ENCODE measurements at regions not wholly inside any gene's neighbourhood (a gene's known extent, or its start where the extent isn't known, plus 50 kb on each side); places are given as distances from the start of the nearest gene placed in this dataset.

GRCh38 chr13:99897076-99897440 is 74.5 kb downstream of the ZIC5 start:
- CTCF ChIA-PET (ENCODE audit: partially characterized antibody), result interaction anchor here (0.5 to 6.9 kb wide), 9 partner anchors 14 to 1026 kb away, joined by 3 to 80 read pairs (median 4); no protein-coding TSS in a partner anchor
- TF ChIP-seq BRCA1 (IDR thresholded peaks at IDR 0.05; ENCODE audit: low read depth, low read length) (no peak), JUND (IDR thresholded peaks at IDR 0.05; ENCODE audit: low read length) (no peak), RAD21 (IDR thresholded peaks at IDR 0.05 in 1 of 2, conservative IDR thresholded peaks at IDR 0.05 in 1 of 2; ENCODE audit: low read depth in 2 of 2, low read length in 2 of 2) (no peak), FOSL1 (IDR thresholded peaks at IDR 0.05; ENCODE audit: insufficient read depth, low read depth, low read length) (no peak), POLR2A (IDR thresholded peaks at IDR 0.05; ENCODE audit: control extremely low read depth in 1 of 2, low read depth in 2 of 2, low read length in 2 of 2) (no peak), PHF8 (conservative IDR thresholded peaks at IDR 0.05; ENCODE audit: low read depth, low read length) (no peak)
- TF ChIP-seq, protein P1, sequence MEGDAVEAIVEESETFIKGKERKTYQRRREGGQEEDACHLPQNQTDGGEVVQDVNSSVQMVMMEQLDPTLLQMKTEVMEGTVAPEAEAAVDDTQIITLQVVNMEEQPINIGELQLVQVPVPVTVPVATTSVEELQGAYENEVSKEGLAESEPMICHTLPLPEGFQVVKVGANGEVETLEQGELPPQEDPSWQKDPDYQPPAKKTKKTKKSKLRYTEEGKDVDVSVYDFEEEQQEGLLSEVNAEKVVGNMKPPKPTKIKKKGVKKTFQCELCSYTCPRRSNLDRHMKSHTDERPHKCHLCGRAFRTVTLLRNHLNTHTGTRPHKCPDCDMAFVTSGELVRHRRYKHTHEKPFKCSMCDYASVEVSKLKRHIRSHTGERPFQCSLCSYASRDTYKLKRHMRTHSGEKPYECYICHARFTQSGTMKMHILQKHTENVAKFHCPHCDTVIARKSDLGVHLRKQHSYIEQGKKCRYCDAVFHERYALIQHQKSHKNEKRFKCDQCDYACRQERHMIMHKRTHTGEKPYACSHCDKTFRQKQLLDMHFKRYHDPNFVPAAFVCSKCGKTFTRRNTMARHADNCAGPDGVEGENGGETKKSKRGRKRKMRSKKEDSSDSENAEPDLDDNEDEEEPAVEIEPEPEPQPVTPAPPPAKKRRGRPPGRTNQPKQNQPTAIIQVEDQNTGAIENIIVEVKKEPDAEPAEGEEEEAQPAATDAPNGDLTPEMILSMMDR (IDR thresholded peaks at IDR 0.05; ENCODE audit: control extremely low read depth in 1 of 3, insufficient read depth in 1 of 3, low read depth in 1 of 3, low read length in 3 of 3), result no peak
- Histone ChIP-seq H3K9ac (replicated peaks in 1 of 4; ENCODE audit: extremely low read depth in 1 of 4, low read depth in 3 of 4, low read length in 3 of 4) (no peak overlapping the region), H3K18ac (ENCODE audit: extremely low read depth, low read length) (no peak overlapping the region; the same call in 1 of the 2 replicates), H2BK20ac (ENCODE audit: low read length) (peak overlapping the region; percentile 89), H3K23ac (ENCODE audit: insufficient read length) (no peak overlapping the region), H3K79me1 (ENCODE audit: low read depth, low read length) (no peaks in the 10 kb centered on the region), H3K27ac (ENCODE audit: low read depth, low read length) (no peak overlapping the region), H3K9me3 (ENCODE audit: insufficient read depth in 2 of 2, low read depth in 1 of 2, low read length in 1 of 2) (no peaks in the 10 kb centered on the region), H3K23me2 (ENCODE audit: low read depth, low read length) (peaks cover 6% of the 10 kb centered on the region; the same call in 1 of the 2 replicates), H3K4ac (replicated peaks; ENCODE audit: insufficient read length, low read depth, low read length) (peak overlapping the region; percentile 39), H2BK5ac (ENCODE audit: low read depth, low read length) (0 out of 2 replicates have a peak overlapping the region, but pooled peaks have one; percentile 32), H3K4me1 (replicated peaks in 1 of 4; ENCODE audit: control insufficient read depth in 3 of 4, insufficient read depth in 4 of 4, low read length in 3 of 4) (peaks cover 9 to 21% (median 12%) of the 10 kb centered on the region in 4 experiments), H3K4me2 (ENCODE audit: insufficient read depth in 1 of 2, low read depth in 2 of 2, low read length in 2 of 2) (no peak overlapping the region), H4K20me1 (replicated peaks in 1 of 2; ENCODE audit: control insufficient read depth in 1 of 2, insufficient read depth in 2 of 2, low read length in 2 of 2) (no peaks in the 10 kb centered on the region), H3K4me3 (ENCODE audit: extremely low read depth in 1 of 4, insufficient read depth in 2 of 4, low read depth in 3 of 4, low read length in 4 of 4) (no peak overlapping the region), H2AFZ (ENCODE audit: low read length) (no peak overlapping the region), H3K79me2 (ENCODE audit: control insufficient read depth in 1 of 2, insufficient read depth in 2 of 2, low read length in 2 of 2) (no peaks in the 10 kb centered on the region), H3K14ac (ENCODE audit: insufficient read length) (no peak overlapping the region), H4K8ac (ENCODE audit: extremely low read depth, insufficient read depth, low read length) (no peak overlapping the region), H4K5ac (ENCODE audit: insufficient read length, low read depth, low read length) (no peak overlapping the region), H2AK5ac (ENCODE audit: low read depth, low read length) (peak overlapping the region; percentile 8; the same call in 1 of the 2 replicates), H3K27me3 (replicated peaks in 1 of 4; ENCODE audit: control insufficient read depth in 3 of 4, extremely low read depth in 1 of 4, insufficient read depth in 3 of 4, low read length in 3 of 4) (peaks cover 0 to 24% (median 19%) of the 10 kb centered on the region in 4 experiments; a peak in 5 of 7 replicates), H2BK15ac (ENCODE audit: low read length) (peak overlapping the region; percentile 99; the same call in 1 of the 2 replicates), H3K36me3 (ENCODE audit: control insufficient read depth in 2 of 4, insufficient read depth in 4 of 4, low read length in 3 of 4) (no peaks in the 10 kb centered on the region), H3K56ac (replicated peaks; ENCODE audit: insufficient read length, low read depth, low read length) (no peak overlapping the region), H2BK12ac (ENCODE audit: low read depth, low read length) (peak overlapping the region; percentile 92), H4K91ac (replicated peaks; ENCODE audit: insufficient read length, low read length) (peak overlapping the region; percentile 61), H2BK120ac (replicated peaks; ENCODE audit: low read depth, low read length) (no peak overlapping the region)
- no peak for DNase-seq (ENCODE audit: low read depth in 1 of 2, low spot score in 2 of 2)
- 84% methylated on average over 7 of the region's 7 CpGs; no CpG with 5 or more reads in 1 of the 2 experiments for WGBS, 2 experiments (ENCODE audit: extremely low coverage in 1 of 2, insufficient coverage in 1 of 2, insufficient read length in 1 of 2, insufficient replicate concordance in 2 of 2, low coverage in 1 of 2, low lambda C conversion rate in 2 of 2, missing lambda C conversion rate in 1 of 2)
- POLR2A ChIA-PET (ENCODE audit: partially characterized antibody), result interaction anchor here (0.6 to 1.8 kb wide), 4 partner anchors 21 to 210 kb away, joined by 3 to 4 read pairs (median 4); no protein-coding TSS in a partner anchor
- no peak for FAIRE-seq

Data from H1 (cell line).